ENCODE measurements at regions not wholly inside any gene's neighbourhood (a gene's known extent, or its start where the extent isn't known, plus 50 kb on each side); places are given as distances from the start of the nearest gene placed in this dataset.
"Not testable (repeated sequence)": the region's sequence is repeated elsewhere in the genome, so short reads cannot be mapped to it uniquely, and the experiment has no call there.

DNA sequence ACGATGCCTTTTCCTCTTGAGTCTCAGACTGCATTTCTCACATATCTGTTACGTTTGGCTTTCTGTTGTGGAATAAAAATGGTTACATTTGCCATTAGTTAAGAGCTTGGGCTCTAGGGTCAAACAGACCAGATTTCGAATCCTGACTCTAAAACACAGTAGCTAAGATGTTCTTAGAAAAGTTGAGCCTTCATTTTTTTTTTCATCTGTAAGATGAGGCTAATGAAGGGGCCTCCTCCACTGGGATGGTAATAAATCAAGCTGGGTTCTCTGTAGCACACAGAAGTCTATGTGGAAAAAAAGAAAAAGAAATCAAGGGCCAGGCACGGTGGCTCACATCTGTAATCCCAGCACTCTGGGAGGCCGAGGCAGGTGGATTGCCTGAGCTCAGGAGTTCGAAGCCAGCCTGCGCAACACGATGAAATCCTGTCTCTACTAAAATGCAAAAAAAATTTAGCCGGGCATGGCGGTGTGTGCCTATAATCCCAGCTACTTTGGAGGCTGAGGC lies 49.9 kb upstream of the CAPRIN1 start:
- no peak for DNase-seq (ENCODE audit: low spot score)

DNA sequence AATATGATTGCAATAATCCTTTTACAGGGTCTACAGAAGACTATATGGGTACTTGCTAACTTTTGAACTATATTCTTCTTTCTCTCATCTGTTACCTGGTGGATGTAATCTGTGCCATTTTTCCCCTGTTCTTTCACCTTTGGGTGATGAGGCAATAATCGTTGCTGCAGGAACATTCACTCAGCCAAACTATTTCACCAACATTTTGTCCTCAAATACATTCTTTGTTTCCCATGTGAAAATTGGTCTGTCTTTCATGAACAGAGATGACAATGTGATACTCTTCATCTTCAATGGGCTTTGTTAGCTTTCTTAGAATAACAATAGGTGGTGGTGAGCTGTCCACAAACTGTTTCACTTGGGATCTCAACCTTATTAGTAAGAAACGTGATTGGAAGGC lies 52.1 kb upstream of the CAPRIN1 start:
- no peak for DNase-seq (ENCODE audit: low spot score)

DNA sequence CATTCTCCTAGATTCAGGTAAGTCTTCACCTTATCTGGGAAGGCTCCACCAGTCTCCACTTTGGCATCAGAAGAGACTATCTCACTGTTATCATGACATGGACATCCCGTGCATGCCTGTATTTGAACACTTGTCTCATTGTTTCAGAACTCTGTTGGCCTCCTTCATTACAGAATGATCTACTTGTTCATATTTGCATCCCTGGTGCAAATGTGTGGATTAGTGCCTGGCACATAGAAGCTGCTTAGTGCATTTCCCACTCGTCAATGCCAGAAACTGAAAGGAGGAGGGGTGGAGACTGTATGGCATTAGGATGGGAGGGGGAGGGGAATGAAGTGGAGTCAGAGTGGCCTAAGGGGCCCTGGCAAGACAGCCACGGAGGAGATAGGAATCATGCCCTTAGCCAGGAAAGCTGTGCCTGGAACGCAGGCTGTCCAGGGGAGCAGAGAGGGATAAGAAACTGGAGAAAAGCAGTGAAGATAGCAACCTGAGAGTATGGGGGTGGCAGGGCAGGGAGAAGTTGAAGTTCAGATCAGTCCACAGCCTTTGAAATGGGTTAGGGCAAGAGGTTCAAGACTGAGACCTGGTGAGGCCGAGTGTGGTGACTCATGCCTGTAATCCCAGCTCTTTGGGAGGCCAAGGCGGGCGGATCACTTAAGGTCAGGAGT lies 53.8 kb upstream of the CAPRIN1 start:
- DNase-seq (ENCODE audit: low spot score), result no peak

GRCh38 chr11:33996498-33997454 lies 54.8 kb upstream of the CAPRIN1 start:
- peak; percentile 81 for DNase-seq (ENCODE audit: low spot score)

DNA sequence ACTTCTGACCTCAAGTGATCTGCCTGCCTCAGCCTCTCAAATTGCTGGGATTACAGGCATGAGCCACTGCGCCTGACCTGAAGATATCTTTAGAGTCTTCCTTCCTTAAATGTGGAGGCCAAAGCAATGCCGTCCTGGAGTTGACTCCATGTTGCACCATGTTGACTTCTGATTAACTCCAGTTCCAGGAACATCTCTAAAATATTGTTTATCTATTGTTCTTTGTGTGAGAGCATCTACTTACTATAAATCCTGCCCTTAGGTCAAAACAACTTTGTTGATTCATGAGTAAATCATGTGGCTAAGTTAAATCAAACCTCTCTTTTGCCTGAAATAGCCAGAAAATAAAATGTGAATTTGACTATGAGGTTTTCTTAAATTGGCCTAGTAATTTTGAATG lies 56.6 kb upstream of the CAPRIN1 start:
- no peak for DNase-seq (ENCODE audit: low spot score)

- not testable (repeated sequence) for DNase-seq (ENCODE audit: low spot score)
Measured at GRCh38 chr11:33991136-33991535, 60.4 kb upstream of the CAPRIN1 start.

DNA sequence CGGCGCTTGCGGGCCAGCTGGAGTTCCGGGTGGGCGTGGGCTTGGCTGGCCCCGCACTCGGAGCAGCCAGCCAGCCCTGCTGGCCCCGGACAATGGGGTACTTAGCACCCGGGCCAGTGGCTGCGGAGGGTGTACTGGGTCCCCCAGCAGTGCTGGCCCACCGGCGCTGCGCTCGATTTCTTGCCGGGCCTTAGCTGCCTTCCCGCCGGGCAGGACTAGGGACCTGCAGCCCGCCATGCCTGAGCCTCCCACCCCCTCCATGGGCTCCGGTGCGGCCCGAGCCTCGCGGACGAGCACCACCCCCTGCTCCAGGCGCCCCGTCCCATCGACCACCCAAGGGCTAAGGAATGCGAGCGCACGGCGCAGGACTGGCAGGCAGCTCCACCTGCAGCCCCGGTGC lies 61.4 kb upstream of the CAPRIN1 start:
- DNase-seq (ENCODE audit: low spot score), result not testable (repeated sequence)

- DNase-seq (ENCODE audit: low spot score), result no peak
Measured at GRCh38 chr11:33989461-33989860, 62.1 kb upstream of the CAPRIN1 start.

DNA sequence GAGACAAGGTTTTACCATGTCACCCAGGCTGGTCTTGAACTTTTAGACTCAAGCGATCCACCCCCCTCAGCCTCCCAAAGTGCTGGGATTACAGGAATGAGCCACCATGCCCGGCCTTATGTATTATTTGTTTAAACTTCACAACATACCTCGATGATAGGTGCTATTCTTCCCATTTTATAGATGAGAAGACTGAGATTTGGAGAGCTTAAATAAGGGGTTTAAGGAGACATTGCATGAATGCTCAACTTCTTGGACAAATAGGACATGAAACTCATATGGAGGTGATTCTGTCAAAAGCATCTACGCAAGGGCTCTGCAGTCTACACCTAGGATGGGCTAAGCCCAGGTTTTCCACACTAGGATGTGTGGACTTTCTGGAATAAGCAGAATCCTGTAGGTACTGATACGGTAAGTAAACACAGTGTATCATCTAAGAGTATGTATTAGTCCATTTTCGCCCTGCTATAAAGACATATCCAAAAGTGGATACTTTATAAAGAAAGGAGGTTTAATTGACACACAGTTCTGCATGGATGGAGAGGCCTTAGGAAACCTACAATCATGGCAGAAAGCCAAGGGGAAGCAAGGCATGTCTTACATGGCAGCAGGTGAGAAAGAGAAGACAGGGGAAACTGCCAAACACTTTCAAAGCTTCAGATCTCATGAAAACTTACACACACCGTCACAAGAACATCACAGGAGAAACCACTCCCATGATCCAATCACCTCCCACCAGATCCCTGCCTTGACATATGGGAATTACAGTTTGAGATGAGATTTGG lies 62.8 kb upstream of the CAPRIN1 start:
- no peak for DNase-seq (ENCODE audit: low spot score)

GRCh38 chr11:33987975-33988580 lies 63.5 kb upstream of the CAPRIN1 start:
- DNase-seq (ENCODE audit: low spot score), result peak; percentile 75

GRCh38 chr11:33987545-33987944 lies 64.0 kb upstream of the CAPRIN1 start:
- DNase-seq (ENCODE audit: low spot score), result no peak

- DNase-seq (ENCODE audit: low spot score), result not testable (repeated sequence)
Measured at GRCh38 chr11:33986597-33987501, 64.7 kb upstream of the CAPRIN1 start.

- no peak for DNase-seq (ENCODE audit: low spot score)
Measured at GRCh38 chr11:33984682-33985389, 66.7 kb upstream of the CAPRIN1 start.

GRCh38 chr11:33982661-33983060 lies 68.9 kb upstream of the CAPRIN1 start:
- no peak for DNase-seq (ENCODE audit: low spot score)

DNA sequence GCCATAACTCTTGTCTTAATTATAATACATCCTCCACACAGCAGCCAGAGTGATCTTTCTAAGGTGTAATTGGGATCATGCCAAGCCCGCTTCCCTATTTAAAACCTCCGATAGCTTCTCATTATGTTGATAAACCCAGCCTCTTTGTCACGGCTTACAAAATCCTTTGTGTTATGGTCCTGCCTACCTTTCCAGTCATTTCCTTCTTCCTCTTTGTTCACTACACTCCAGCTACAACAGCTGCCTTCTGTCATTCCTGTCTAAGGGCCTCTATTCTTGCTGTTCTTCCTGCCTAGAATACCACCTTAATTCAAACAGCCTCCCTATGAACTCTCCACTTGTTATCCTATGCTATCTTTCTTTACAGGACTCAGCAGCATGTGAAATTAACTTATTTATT lies 70.6 kb upstream of the CAPRIN1 start:
- DNase-seq (ENCODE audit: low spot score), result no peak

DNA sequence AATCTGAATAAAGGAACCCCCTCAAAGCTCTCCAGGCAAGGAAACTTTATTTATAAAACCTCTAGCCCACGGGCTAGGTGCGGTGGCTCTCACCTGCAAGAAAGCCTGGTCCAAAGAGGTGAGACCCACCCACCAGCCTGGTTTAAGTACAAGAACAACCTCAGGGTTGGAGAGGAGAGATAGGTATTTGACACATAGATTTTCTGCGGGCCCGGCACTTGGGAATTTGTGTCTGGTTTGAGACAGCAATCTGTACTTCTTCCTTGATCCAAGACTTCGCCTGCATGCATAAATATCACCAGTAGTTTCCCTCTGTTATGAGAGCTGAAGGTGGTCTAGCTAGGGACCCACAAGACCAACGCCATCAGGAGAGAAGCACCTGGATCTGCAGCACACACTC lies 73.2 kb upstream of the CAPRIN1 start:
- no peak for DNase-seq (ENCODE audit: low spot score)

DNA sequence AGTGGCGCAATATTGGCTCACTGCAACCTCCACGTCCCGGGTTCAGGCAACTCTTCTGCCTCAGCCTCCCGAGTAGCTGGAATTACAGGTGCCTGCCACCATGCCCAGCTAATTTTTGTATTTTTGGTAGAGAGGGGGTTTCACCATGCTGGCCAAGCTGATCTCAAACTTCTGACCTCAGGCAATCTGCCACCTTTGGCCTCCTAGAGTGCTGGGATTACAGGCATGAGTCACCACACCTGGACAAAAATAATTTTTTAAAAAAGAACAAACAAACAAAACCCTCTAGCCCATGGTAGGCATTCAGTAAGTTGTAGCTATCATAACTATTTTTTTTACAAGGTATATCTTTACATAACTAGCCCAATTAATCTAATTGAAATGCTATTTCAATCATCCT lies 73.9 kb upstream of the CAPRIN1 start:
- no peak for DNase-seq (ENCODE audit: low spot score)

DNA sequence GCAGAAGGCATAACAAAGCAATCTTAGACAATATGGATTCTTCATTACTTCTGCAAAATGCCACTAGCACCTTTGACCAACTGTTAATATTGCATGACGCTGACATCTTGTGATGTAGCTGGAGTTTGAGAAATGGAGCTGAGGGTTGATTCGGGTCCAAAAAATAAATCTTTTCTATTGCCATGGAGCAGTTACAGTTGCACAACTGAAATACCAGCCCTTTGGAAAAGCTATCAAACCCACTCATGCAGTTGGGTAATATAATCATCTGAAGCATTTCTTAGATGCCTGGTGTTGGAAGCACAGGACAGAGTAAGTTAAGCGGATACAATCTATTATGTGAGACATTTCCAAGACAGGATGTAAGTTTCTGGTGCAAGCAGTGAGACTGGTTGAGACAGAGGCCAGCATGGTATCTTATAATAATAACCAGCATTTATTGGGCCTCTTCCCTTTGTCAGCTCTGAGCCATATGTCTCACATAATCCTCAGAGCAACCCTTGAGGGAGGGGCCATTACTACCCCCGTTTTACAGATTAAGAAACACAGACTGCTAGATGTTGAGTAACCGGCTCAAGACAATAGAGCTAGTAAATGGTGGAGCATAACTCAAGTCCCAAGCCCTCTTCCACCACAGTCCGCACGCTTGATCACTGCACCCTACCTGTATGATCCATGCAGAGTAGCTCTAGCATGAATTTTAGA lies 74.9 kb upstream of the CAPRIN1 start:
- DNase-seq (ENCODE audit: low spot score), result peak; percentile 55

- DNase-seq (ENCODE audit: low spot score), result no peak
Measured at GRCh38 chr11:33974804-33975203, 76.7 kb upstream of the CAPRIN1 start.

DNA sequence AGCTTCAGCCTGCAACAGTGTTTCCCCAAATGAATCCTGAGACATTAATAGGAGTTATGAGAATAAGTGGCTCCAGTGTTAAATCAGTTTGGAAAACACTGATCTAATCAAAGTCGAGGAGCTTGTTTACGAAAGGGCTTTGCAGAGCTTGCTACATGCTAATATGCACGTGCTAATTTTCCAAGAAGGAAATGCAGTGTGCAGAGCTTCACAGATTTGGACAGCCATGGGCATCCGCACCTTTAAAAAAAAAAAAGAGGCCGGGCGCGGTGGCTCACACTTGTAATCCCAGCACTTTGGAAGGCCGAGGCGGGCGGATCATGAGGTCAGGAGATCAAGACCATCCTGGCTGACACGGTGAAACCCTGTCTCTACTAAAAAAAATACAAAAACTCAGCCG lies 79.7 kb upstream of the LMO2 start:
- DNase-seq (ENCODE audit: low spot score), result not testable (repeated sequence)

Measured in D341Med (cell line).